ENCODE measurements at regions not wholly inside any gene's neighbourhood (a gene's known extent, or its start where the extent isn't known, plus 50 kb on each side); places are given as distances from the start of the nearest gene placed in this dataset.
A peak's percentile ranks its signal among the peaks of the same experiment; 100 is the strongest.

DNA sequence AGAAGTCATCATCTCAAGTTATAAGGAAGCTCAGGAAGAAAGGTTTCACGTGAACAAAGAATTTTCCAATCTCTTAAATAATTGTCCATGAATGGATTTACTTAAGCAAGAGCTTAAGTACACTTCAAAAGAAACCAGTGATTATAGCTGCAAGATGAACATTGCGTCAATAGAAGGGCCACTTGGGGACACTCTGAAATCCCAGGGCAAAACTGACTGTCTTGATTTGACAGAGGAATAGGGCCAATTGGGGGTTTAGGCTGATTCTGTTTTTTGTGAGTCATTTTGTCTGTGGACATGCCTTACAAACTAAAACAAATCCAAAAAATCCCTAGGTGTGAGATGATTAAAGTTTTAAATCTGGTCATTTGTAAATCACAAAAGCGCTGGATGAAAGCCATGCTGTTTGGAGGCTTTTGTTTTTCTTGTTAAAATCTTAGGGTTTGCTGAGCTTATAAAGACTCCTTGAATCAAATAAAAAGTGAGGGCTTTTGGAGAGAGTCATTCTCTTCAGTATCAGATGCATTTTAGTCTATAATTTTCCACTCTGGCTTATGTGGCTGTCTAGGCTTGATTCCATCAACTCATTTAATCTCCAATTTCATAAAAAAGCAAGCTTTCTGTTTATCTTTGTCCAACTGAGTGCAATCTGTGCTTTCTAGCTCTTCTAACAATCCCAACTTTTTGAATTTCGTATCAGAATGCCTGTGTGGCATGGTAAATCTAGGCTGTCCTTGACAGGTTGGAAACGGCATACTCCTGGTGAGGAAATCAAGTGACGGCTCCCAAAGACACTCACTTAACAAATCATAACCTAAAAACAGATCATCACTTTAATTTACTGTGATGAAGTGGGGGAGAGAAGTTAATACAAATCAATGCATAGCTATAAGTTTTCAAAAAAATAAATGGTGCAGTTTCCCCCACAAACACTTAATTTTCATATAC is 98.2 kb upstream of the SOX9 start:
- no TSS peak for BruUV-seq (replicated peaks)
- Mint-ChIP-seq H3K36me3 (ENCODE audit: insufficient read depth, unreplicated experiment) (no peaks in the 10 kb centered on the region), H3K4me1 (ENCODE audit: low read depth, unreplicated experiment) (no peaks in the 10 kb centered on the region), H3K9me3 (ENCODE audit: low read depth, unreplicated experiment) (no peaks in the 10 kb centered on the region), H3K4me3 (ENCODE audit: low read depth, unreplicated experiment) (no peak overlapping the region), H3K27ac (ENCODE audit: unreplicated experiment) (no peak overlapping the region), H3K27me3 (ENCODE audit: unreplicated experiment) (peaks cover 7% of the 10 kb centered on the region)
- intact Hi-C loops (cut with micrococcal nuclease; ENCODE audit: unreplicated experiment), result no loop called here
- TF ChIP-seq, protein P1, sequence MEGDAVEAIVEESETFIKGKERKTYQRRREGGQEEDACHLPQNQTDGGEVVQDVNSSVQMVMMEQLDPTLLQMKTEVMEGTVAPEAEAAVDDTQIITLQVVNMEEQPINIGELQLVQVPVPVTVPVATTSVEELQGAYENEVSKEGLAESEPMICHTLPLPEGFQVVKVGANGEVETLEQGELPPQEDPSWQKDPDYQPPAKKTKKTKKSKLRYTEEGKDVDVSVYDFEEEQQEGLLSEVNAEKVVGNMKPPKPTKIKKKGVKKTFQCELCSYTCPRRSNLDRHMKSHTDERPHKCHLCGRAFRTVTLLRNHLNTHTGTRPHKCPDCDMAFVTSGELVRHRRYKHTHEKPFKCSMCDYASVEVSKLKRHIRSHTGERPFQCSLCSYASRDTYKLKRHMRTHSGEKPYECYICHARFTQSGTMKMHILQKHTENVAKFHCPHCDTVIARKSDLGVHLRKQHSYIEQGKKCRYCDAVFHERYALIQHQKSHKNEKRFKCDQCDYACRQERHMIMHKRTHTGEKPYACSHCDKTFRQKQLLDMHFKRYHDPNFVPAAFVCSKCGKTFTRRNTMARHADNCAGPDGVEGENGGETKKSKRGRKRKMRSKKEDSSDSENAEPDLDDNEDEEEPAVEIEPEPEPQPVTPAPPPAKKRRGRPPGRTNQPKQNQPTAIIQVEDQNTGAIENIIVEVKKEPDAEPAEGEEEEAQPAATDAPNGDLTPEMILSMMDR (IDR thresholded peaks at IDR 0.05; ENCODE audit: unreplicated experiment), result no peak
- CTCF ChIA-PET, result no interaction called here
- DNase-seq, result no peak

DNA sequence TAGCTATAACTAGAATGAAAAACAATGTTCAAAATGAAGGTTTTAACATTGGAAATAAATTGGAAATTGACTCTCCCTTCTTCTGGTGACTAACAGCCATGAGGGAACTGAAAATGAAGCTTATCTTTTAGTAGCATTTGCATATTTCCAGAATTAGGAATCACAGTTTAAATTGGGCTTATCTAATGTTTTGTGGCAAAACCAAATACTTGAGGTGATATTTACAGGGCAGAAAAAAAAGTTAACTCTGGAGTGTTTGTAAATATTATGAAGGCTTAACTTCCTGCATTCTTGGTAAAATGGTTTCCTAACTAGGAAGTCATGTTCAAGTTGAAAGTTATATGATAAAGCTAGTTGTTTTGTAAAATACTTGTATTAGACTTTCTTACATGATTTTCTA is 96.4 kb upstream of the SOX9 start:
- Mint-ChIP-seq H3K27ac (ENCODE audit: unreplicated experiment) (no peak overlapping the region), H3K27me3 (ENCODE audit: unreplicated experiment) (no peaks in the 10 kb centered on the region), H3K36me3 (ENCODE audit: insufficient read depth, unreplicated experiment) (no peaks in the 10 kb centered on the region), H3K4me1 (ENCODE audit: low read depth, unreplicated experiment) (no peaks in the 10 kb centered on the region), H3K9me3 (ENCODE audit: low read depth, unreplicated experiment) (no peaks in the 10 kb centered on the region), H3K4me3 (ENCODE audit: low read depth, unreplicated experiment) (no peak overlapping the region)
- intact Hi-C loops (cut with micrococcal nuclease; ENCODE audit: unreplicated experiment), result no loop called here
- DNase-seq, result no peak
- TF ChIP-seq, protein P1 (IDR thresholded peaks at IDR 0.05; ENCODE audit: unreplicated experiment), result no peak
- no TSS peak for BruUV-seq (replicated peaks)
- CTCF ChIA-PET, result no interaction called here

DNA sequence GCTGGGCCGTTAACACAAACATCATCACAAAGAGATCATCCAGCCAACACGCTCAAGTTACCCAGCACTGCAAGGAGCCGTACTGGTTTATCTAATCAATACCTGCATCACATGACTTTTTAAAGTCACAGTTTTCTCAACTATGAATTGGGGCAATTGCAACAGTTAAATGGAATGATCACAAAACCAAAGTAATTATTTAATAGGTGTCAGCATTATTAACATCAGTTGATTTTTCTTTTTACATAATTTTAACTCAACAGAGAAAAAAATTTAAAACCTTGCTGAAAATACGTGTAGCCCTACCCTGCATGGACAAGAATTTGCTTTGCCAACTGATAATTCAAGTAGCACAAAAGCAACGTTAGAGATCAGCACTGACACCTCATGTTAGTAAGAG is 95.7 kb upstream of the SOX9 start:
- intact Hi-C loops (cut with micrococcal nuclease; ENCODE audit: unreplicated experiment), result no loop called here
- no peak overlapping the region for H3K4me3 Mint-ChIP-seq (ENCODE audit: low read depth, unreplicated experiment)
- no peak for DNase-seq
- H3K36me3 Mint-ChIP-seq (ENCODE audit: insufficient read depth, unreplicated experiment), result peaks cover 3% of the 10 kb centered on the region
- H3K27ac Mint-ChIP-seq (ENCODE audit: unreplicated experiment), result no peak overlapping the region
- H3K4me1 Mint-ChIP-seq (ENCODE audit: low read depth, unreplicated experiment), result no peaks in the 10 kb centered on the region
- H3K27me3 Mint-ChIP-seq (ENCODE audit: unreplicated experiment), result no peaks in the 10 kb centered on the region
- CTCF ChIA-PET, result no interaction called here
- H3K9me3 Mint-ChIP-seq (ENCODE audit: low read depth, unreplicated experiment), result no peaks in the 10 kb centered on the region
- no TSS peak for BruUV-seq (replicated peaks)
- TF ChIP-seq, protein P1 (IDR thresholded peaks at IDR 0.05; ENCODE audit: unreplicated experiment), result no peak

DNA sequence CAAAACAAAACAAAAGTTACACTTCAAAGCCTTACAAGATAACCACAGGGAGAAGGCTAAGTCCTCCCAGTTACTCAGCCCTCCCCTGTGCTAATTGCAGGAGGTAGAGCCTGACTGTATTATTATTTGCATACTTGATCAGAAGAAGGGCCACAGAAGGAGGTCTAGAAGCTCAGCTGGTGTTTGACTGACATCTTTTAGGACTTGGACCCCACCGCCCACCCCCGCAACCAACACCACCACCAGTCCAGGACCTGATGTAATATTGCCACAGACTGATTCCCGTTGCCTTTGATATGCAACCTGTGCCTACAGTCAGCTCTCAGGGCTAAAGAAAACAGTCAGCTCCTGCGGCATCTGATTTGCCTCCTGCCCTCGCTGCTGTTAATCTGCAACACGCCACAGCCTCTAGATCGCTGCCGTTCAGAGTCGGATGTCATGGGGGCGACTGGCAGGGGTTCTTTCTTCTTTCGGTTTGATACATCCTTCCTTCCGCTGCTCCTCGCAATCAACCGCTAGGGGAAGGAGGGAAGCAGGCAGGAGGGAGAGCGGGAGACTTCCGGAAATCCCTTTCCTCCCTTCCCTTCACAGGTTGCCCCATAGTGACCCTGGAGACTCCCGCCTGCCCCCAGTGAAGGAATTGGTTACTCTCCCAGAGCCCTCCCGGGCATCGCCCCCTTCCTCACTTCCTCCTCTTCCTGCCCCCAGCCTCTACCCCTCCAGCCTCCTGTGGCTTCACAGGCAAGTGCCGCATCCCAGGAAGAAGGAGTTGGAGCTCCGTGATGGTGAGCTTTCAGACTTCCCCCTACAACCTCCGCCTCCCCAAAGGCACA is 90.5 kb upstream of the SOX9 start:
- H3K9me3 Mint-ChIP-seq (ENCODE audit: low read depth, unreplicated experiment), result no peaks in the 10 kb centered on the region
- H3K4me1 Mint-ChIP-seq (ENCODE audit: low read depth, unreplicated experiment), result peaks cover 10% of the 10 kb centered on the region
- peak overlapping the region; percentile 69 for H3K4me3 Mint-ChIP-seq (ENCODE audit: low read depth, unreplicated experiment)
- CTCF ChIA-PET, result interaction anchor here (0.6 to 1.2 kb wide), 3 partner anchors 141 to 912 kb away, joined by 3 to 7 read pairs (median 3); no protein-coding TSS in a partner anchor
- DNase-seq, result peak; percentile 46
- TF ChIP-seq, protein P1 (IDR thresholded peaks at IDR 0.05; ENCODE audit: unreplicated experiment), result peak; percentile 35
- peaks cover 1% of the 10 kb centered on the region for H3K27me3 Mint-ChIP-seq (ENCODE audit: unreplicated experiment)
- H3K27ac Mint-ChIP-seq (ENCODE audit: unreplicated experiment), result peak overlapping the region; percentile 61
- peaks cover 9% of the 10 kb centered on the region for H3K36me3 Mint-ChIP-seq (ENCODE audit: insufficient read depth, unreplicated experiment)
- intact Hi-C loops (cut with micrococcal nuclease; ENCODE audit: unreplicated experiment), result no loop called here
- BruUV-seq (replicated peaks), result no TSS peak
